ENCODE measurements at regions not wholly inside any gene's neighbourhood (a gene's known extent, or its start where the extent isn't known, plus 50 kb on each side); places are given as distances from the start of the nearest gene placed in this dataset.

- TF ChIP-seq CTCF (optimal IDR thresholded peaks at IDR 0.05 in 1 of 3, IDR thresholded peaks at IDR 0.05 in 1 of 3, conservative IDR thresholded peaks at IDR 0.05 in 1 of 3; ENCODE audit: extremely low read depth in 1 of 3, insufficient read depth in 2 of 3, low read length in 3 of 3) (no peak), EZH2 (IDR thresholded peaks at IDR 0.05; ENCODE audit: low read length) (no peak)
These were observed 133.6 kb downstream of the KCNE4 start for GRCh38 chr2:223185638-223186037.

Data from keratinocyte (primary cell).